ENCODE measurements at regions not wholly inside any gene's neighbourhood (a gene's known extent, or its start where the extent isn't known, plus 50 kb on each side); places are given as distances from the start of the nearest gene placed in this dataset.

- Histone ChIP-seq H3K4me1 (ENCODE audit: insufficient read depth, low read length) (no peaks in the 10 kb centered on the region), H3K27ac (ENCODE audit: low read length) (no peak overlapping the region), H3K4me2 (ENCODE audit: insufficient read depth, low read length) (no peak overlapping the region), H3K36me3 (ENCODE audit: insufficient read depth, low read length) (no peaks in the 10 kb centered on the region), H3K9ac (ENCODE audit: low read depth, low read length) (no peak overlapping the region), H3K79me2 (ENCODE audit: insufficient read depth, low read length) (no peaks in the 10 kb centered on the region), H3K27me3 (ENCODE audit: insufficient read depth, low read length, poor library complexity) (no peaks in the 10 kb centered on the region), H4K20me1 (ENCODE audit: insufficient read depth, low read length) (no peaks in the 10 kb centered on the region), H3K9me3 (ENCODE audit: insufficient read depth, low read length, severe bottlenecking) (no peaks in the 10 kb centered on the region), H2AFZ (ENCODE audit: low read depth, low read length) (no peak overlapping the region), H3K4me3 (ENCODE audit: low read depth in 1 of 2, low read length in 2 of 2) (no peak overlapping the region)
- ATAC-seq (ENCODE audit: insufficient read depth, low read depth), result no peak
- no peak for DNase-seq
- no peak for TF ChIP-seq EZH2 (IDR thresholded peaks at IDR 0.05; ENCODE audit: borderline replicate concordance, low read depth, low read length, severe bottlenecking)
- TF ChIP-seq, protein P1, sequence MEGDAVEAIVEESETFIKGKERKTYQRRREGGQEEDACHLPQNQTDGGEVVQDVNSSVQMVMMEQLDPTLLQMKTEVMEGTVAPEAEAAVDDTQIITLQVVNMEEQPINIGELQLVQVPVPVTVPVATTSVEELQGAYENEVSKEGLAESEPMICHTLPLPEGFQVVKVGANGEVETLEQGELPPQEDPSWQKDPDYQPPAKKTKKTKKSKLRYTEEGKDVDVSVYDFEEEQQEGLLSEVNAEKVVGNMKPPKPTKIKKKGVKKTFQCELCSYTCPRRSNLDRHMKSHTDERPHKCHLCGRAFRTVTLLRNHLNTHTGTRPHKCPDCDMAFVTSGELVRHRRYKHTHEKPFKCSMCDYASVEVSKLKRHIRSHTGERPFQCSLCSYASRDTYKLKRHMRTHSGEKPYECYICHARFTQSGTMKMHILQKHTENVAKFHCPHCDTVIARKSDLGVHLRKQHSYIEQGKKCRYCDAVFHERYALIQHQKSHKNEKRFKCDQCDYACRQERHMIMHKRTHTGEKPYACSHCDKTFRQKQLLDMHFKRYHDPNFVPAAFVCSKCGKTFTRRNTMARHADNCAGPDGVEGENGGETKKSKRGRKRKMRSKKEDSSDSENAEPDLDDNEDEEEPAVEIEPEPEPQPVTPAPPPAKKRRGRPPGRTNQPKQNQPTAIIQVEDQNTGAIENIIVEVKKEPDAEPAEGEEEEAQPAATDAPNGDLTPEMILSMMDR (IDR thresholded peaks at IDR 0.05; ENCODE audit: borderline replicate concordance, extremely low read depth, low read length, poor library complexity, severe bottlenecking), result no peak
Observed at GRCh38 chr11:104385884-104386283, 221.9 kb upstream of the PDGFD start.

DNA sequence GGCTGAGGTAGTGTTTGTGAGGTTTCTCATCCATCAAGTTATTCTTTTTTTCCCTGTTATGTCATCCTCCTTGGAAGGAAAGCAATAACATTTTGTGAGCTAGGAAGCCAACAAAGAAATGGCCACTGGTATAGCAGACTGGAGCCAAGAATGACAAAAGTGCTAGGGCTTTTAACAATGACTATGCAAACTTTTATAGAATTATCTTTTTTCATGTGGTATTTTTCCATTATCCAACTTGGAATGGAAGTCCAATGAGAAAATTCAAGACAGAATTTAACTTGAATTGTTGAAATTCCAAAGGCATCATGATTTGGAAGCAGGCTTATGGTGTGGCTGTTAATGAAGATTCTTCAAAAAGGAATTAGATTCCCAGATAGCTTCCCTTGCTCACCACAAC lies 216.4 kb upstream of the PDGFD start:
- H3K4me3 ChIP-seq (ENCODE audit: low read depth in 1 of 2, low read length in 2 of 2), result no peak overlapping the region
- H3K4me1 ChIP-seq (ENCODE audit: insufficient read depth, low read length), result no peaks in the 10 kb centered on the region
- ATAC-seq (ENCODE audit: insufficient read depth, low read depth) (no peak), DNase-seq (no peak)
- H3K9ac ChIP-seq (ENCODE audit: low read depth, low read length), result no peak overlapping the region
- no peaks in the 10 kb centered on the region for H3K36me3 ChIP-seq (ENCODE audit: insufficient read depth, low read length)
- no peak overlapping the region for H3K27ac ChIP-seq (ENCODE audit: low read length)
- no peaks in the 10 kb centered on the region for H3K79me2 ChIP-seq (ENCODE audit: insufficient read depth, low read length)
- TF ChIP-seq, protein P1 (IDR thresholded peaks at IDR 0.05; ENCODE audit: borderline replicate concordance, extremely low read depth, low read length, poor library complexity, severe bottlenecking), result no peak
- TF ChIP-seq EZH2 (IDR thresholded peaks at IDR 0.05; ENCODE audit: borderline replicate concordance, low read depth, low read length, severe bottlenecking), result no peak
- no peaks in the 10 kb centered on the region for H3K9me3 ChIP-seq (ENCODE audit: insufficient read depth, low read length, severe bottlenecking)
- no peaks in the 10 kb centered on the region for H3K27me3 ChIP-seq (ENCODE audit: insufficient read depth, low read length, poor library complexity)
- no peak overlapping the region for H3K4me2 ChIP-seq (ENCODE audit: insufficient read depth, low read length)
- H4K20me1 ChIP-seq (ENCODE audit: insufficient read depth, low read length), result no peaks in the 10 kb centered on the region
- H2AFZ ChIP-seq (ENCODE audit: low read depth, low read length), result no peak overlapping the region

GRCh38 chr11:104372111-104372510 lies 208.2 kb upstream of the PDGFD start:
- Histone ChIP-seq H2AFZ (ENCODE audit: low read depth, low read length) (no peak overlapping the region), H3K36me3 (ENCODE audit: insufficient read depth, low read length) (no peaks in the 10 kb centered on the region), H4K20me1 (ENCODE audit: insufficient read depth, low read length) (no peaks in the 10 kb centered on the region), H3K4me1 (ENCODE audit: insufficient read depth, low read length) (no peaks in the 10 kb centered on the region), H3K27me3 (ENCODE audit: insufficient read depth, low read length, poor library complexity) (no peaks in the 10 kb centered on the region), H3K4me2 (ENCODE audit: insufficient read depth, low read length) (no peak overlapping the region), H3K9ac (ENCODE audit: low read depth, low read length) (no peak overlapping the region), H3K9me3 (ENCODE audit: insufficient read depth, low read length, severe bottlenecking) (no peaks in the 10 kb centered on the region), H3K27ac (ENCODE audit: low read length) (no peak overlapping the region), H3K79me2 (ENCODE audit: insufficient read depth, low read length) (no peaks in the 10 kb centered on the region), H3K4me3 (ENCODE audit: low read depth in 1 of 2, low read length in 2 of 2) (no peak overlapping the region)
- DNase-seq (no peak), ATAC-seq (ENCODE audit: insufficient read depth, low read depth) (no peak)
- TF ChIP-seq EZH2 (IDR thresholded peaks at IDR 0.05; ENCODE audit: borderline replicate concordance, low read depth, low read length, severe bottlenecking), result no peak
- TF ChIP-seq, protein P1 (IDR thresholded peaks at IDR 0.05; ENCODE audit: borderline replicate concordance, extremely low read depth, low read length, poor library complexity, severe bottlenecking), result no peak

DNA sequence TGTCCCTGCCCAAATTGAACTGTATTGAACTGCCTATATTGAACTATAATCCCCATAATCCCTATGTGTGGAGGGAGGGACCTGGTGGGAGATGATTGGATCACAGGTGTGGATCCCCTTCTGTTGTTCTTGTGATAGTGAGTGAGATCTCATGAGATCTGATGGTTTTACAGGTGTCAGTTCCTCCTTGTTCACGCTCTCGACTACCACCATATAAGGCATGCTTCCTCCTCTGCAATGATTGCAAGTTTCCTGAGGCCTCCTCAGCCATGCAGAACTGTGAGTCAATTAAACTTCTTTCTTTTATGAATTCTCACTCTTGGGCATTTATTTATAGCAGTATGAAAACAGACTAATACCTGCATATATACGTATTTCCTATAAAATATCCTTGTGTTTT lies 206.5 kb upstream of the PDGFD start:
- H3K4me2 ChIP-seq (ENCODE audit: insufficient read depth, low read length), result no peak overlapping the region
- ATAC-seq (ENCODE audit: insufficient read depth, low read depth) (no peak), DNase-seq (no peak)
- no peaks in the 10 kb centered on the region for H4K20me1 ChIP-seq (ENCODE audit: insufficient read depth, low read length)
- H3K27me3 ChIP-seq (ENCODE audit: insufficient read depth, low read length, poor library complexity), result no peaks in the 10 kb centered on the region
- H3K4me3 ChIP-seq (ENCODE audit: low read depth in 1 of 2, low read length in 2 of 2), result no peak overlapping the region
- peaks cover 3% of the 10 kb centered on the region for H3K9me3 ChIP-seq (ENCODE audit: insufficient read depth, low read length, severe bottlenecking)
- H2AFZ ChIP-seq (ENCODE audit: low read depth, low read length), result no peak overlapping the region
- H3K36me3 ChIP-seq (ENCODE audit: insufficient read depth, low read length), result no peaks in the 10 kb centered on the region
- no peak overlapping the region for H3K9ac ChIP-seq (ENCODE audit: low read depth, low read length)
- H3K4me1 ChIP-seq (ENCODE audit: insufficient read depth, low read length), result no peaks in the 10 kb centered on the region
- H3K79me2 ChIP-seq (ENCODE audit: insufficient read depth, low read length), result no peaks in the 10 kb centered on the region
- no peak overlapping the region for H3K27ac ChIP-seq (ENCODE audit: low read length)
- no peak for TF ChIP-seq EZH2 (IDR thresholded peaks at IDR 0.05; ENCODE audit: borderline replicate concordance, low read depth, low read length, severe bottlenecking)
- TF ChIP-seq, protein P1 (IDR thresholded peaks at IDR 0.05; ENCODE audit: borderline replicate concordance, extremely low read depth, low read length, poor library complexity, severe bottlenecking), result no peak

All from DND-41 (cell line).